Activated T-cell treated with anti-CD3 and anti-CD28 coated beads, Interleukin-2, amount 50 U/mL, for 1 hour (primary cell): ENCODE measurements at regions not wholly inside any gene's neighbourhood (a gene's known extent, or its start where the extent isn't known, plus 50 kb on each side); places are given as distances from the start of the nearest gene placed in this dataset.

Experiments
- DNase-seq: peaks from one replicate; pipeline ENCODE4 v3.0.0-alpha.2; 2020

- no peak for DNase-seq
These were observed 174.4 kb downstream of the ICOS start for GRCh38 chr2:204110751-204111516.

- DNase-seq, result no peak
These were observed 175.7 kb downstream of the ICOS start for GRCh38 chr2:204112084-204112770.

DNA sequence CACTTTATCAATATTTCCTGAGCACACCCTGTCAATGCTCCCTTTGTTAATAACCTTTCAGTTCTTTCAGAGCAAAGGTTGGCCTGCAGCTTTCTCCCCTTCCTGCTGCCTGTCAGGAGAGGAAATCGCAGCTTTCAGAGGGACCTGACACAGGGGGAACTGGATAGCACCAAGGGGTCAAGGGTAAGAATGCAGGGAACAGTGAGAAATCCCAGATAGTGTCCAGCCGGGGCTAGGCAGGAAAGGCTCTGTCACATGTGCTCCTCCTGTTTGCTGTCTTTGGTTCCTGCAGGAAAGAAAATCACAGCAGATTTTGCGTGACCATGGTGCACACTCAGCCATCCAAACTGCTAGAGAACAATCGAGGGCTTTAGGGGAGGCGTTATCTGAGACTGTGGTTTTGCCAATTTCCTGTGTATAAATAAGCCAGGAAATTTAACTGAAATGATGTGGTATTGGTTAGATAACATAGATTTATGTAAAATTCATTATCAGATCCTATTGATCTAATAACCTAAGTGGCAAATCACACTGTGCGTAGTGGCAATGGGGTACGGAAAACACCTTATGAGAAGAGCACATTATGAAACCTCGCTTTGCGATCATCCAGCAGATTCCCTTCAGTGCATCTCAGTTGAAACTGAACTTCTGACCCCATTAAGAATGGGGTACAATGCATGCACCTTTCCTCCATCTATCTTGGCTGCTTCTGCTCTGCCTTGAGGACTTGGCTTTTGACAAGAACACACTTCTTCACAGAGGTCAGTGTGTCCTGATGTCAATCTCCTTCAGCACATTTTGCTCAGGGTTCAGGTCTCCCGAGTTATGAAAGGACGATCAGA lies 178.0 kb downstream of the ICOS start:
- DNase-seq, result no peak

DNA sequence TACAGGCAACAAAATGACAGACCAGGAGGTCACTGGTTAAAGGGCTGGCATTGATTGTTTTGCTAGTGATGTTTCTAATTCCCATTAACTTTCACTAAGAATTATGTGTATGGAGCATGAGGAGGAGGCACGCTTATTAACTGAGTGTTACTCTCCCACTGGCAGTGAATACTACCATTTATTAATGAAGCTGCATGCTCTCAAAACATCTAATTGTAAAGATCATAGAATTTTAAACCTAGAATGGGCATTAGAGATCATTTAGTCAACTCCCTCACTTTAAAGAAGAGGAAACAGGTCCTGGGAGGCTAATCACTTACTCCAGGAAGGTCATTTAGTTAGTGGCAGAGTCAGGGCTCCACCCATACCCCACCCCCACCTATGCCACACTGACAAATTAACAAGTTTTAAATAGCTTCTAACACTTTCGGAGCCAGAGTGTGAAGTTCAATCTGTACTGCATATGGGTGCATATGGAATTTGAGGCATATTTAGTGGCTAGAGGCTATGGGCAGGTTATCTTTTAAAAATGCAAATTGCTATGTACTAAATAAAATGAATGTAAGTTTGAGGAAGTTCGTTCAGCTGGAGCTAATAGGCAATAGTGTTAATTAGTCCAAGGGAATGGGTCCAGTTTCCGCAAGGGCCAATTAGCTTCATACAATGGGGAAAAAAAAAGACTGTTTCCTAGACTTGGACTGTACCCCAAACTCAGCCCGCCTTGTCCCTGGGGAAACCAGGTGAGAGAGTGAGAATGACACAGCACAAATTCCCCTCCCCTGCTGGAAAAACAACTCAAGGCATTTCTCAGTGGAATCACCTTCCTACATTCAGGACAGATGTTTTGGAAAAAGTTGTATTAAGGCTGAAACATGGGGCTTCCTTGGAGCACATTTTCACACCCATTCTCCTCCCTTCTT lies 178.8 kb downstream of the ICOS start:
- no peak for DNase-seq

DNA sequence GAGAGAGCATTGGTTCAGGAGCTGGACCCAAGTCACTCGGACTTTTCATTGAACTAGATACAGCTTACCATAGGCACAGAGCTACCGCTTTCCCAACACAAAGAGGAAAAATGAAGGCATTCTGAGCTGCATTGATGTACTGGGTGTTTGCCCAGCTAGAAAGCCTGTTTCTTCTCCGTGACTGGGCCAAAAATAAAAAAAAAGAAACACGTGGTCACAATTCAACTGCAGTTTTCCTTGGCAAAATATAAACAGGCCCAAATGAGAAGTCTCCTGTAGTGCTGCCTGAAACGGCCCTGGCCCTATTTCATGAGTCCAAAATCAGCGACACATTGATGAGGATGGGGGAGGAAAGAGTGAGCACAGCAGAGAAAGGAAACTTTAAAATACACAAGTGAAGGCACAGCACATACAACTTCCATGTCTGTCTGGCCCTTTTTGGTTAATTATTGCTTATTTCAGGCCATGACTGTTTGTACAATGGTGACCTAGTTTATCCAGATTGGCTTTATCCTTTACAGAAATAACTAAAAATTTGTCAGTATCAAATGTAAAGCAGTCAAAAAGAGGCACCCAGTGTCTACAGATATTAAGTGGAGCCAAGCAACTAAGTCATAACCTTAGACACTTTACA lies 179.7 kb downstream of the ICOS start:
- no peak for DNase-seq

DNA sequence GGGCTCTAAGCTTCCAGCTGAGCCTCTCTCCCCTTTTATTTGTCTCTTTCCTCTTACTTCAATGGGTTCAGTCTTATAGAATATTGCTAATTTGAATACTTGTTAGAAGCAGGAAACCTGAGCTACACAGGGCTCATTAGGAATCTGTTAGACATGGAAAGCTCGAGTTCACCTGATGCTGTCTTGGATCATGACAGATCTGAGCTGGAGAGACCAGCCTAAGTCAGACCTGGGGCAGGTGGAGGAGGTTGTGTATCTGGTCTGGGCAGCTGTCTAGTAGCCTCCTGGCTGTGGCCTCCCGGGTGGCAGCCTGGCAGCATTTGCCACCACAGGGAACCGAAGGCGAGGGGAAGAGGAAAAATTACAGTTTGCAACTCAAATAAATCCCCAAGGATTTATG lies 185.9 kb downstream of the ICOS start:
- no peak for DNase-seq

- no peak for DNase-seq
These were observed 187.7 kb downstream of the ICOS start for GRCh38 chr2:204124140-204124750.

GRCh38 chr2:204126705-204127104 lies 190.1 kb downstream of the ICOS start:
- no peak for DNase-seq

GRCh38 chr2:204127238-204127637 lies 190.7 kb downstream of the ICOS start:
- no peak for DNase-seq

GRCh38 chr2:204129591-204130294 lies 193.2 kb downstream of the ICOS start:
- no peak for DNase-seq

DNA sequence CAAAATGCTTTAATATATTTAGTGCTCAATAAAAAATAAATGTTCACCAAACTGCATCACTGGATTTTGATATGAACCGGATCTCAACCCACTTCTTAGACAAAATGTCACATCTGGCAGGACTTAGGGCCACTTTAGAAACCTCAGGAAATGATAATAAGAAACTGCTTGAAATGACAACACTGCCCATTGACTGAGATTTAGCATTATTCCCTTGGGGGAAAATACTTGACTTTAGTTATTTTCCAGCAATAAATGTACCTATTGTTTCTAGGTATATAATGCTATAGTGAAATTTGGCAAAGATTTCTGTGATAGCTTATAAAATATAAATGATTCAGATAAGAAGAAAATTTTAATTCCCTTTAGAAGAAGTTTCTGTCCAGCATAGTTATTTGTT lies 195.1 kb downstream of the ICOS start:
- DNase-seq, result no peak

DNA sequence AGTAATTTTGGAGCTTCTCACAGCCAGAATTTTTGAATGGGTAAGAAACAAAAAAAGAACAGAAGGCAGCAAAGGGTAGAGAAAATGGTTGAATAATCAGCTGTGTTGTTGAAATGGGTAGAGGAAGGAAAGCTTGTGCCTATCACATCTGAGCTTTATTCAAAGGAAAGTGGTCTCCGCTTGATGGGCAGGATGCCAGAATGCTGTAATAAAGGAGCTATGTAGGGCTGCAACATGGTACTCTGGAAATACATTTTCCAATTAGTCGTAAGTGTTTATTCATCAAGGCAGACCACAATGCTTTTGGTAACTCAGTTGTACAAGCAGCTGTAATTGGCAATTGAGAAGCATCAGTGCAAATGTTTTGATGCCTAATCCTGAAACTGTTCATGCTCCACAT lies 196.9 kb downstream of the ICOS start:
- DNase-seq, result no peak

- no peak for DNase-seq
These were observed 197.9 kb downstream of the ICOS start for GRCh38 chr2:204134421-204134820.

GRCh38 chr2:204135752-204136151 lies 199.2 kb downstream of the ICOS start:
- no peak for DNase-seq

DNA sequence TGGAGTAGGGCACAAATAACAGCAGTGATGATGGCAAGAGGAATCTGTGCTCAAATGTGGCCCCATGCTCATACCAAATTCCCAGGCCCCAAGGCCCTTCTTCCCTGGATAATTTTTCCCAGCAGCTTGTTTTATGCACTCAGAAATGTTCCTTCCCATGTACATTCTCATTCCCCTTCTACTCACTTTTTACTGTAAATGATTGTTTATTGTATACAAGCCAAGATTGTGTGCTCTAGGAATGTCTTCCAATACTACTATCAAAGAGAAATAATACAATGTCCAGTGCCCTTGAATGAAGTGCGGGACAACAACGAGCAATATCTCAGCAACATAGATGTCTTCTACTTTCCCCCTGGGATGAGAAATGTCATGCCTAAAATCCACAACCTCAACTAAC lies 201.6 kb downstream of the ICOS start:
- DNase-seq, result no peak

GRCh38 chr2:204140246-204140645 lies 203.7 kb downstream of the ICOS start:
- DNase-seq, result no peak

DNA sequence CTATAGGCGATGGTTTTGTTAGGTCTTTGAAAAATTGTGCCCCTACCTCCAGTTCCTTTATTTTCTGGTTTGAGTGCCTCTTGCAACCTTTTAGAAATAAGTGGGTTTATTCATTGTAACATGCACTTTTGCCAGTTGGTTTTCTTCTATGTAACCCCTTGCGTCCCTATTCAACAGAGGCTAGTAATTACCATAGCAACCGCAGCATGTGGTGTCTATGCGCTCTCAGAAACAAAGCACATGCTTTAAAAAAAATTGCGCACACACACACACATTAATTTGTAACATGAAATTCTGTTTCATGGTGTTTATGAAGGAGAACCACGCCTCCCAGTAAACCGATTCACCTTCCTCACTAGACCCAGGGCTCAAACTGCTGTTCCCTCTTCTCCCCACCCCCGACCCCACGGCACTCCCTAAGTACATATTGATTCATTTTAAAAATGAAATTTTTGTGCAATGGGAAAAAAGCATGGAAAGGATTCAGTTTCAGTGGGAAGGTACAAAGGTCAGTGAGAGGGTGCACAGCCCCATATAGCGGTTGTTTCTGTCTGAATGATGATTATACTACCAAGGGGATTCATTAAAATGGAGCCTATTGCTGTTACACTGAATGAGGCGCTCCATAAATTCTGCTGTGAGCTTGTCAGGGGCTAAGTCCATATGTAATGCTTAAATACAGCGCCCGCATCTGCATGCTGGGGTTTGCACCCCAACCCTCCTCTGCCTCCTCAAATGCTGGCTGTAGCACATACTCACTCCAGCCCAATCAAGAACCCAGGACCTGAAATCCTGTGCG lies 206.9 kb downstream of the ICOS start:
- DNase-seq, result no peak

DNA sequence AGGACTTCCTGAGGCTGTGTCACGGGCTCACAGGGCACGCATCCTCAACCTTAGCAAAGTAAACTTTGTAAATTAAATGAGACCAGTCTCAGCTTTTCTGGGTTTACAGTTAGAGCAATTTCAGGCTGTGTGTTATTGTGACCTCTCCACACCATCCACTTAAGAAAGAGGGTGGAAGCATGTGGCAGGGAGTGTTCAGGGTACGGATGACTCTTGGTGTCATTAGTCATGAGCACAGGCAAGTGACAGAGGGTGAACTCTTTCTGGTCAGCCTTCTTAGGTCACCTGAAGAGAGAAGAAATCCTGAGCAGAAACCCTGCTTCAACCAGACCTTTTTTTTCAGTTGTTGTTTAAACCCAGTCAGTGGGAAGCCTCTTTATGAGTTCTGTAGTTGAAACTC lies 207.9 kb downstream of the ICOS start:
- no peak for DNase-seq

- DNase-seq, result peak; percentile 78
These were observed 208.7 kb downstream of the ICOS start for GRCh38 chr2:204145263-204145751.

DNA sequence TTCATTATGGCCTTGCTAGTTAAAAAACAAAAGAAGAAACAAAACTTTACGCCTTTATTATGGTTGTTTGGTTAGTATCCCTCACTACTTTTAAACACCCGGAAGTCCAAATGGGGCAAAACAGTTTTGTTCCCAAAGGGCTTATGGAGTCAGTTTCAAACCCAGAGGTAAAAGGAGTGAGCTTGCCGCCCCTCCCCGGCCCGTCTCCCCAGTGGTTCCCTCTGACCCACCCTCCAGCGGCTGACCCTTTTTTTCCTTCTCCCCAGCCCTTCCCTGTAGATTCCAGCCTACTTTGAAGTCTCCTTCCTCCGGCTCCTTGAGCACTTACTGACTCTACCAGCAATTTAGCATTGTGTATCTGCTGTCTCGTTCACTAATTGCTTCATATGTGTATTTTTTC lies 209.2 kb downstream of the ICOS start:
- DNase-seq, result no peak
